ENCODE measurements at regions not wholly inside any gene's neighbourhood (a gene's known extent, or its start where the extent isn't known, plus 50 kb on each side); places are given as distances from the start of the nearest gene placed in this dataset.

- TF ChIP-seq TAF1 (conservative IDR thresholded peaks at IDR 0.05) (no peak), GABPA (IDR thresholded peaks at IDR 0.05 in 1 of 2, conservative IDR thresholded peaks at IDR 0.05 in 1 of 2) (no peak), MAX (IDR thresholded peaks at IDR 0.05) (no peak), ATF3 (IDR thresholded peaks at IDR 0.05) (no peak), YY1 (IDR thresholded peaks at IDR 0.05) (no peak)
- TF ChIP-seq, protein P1, sequence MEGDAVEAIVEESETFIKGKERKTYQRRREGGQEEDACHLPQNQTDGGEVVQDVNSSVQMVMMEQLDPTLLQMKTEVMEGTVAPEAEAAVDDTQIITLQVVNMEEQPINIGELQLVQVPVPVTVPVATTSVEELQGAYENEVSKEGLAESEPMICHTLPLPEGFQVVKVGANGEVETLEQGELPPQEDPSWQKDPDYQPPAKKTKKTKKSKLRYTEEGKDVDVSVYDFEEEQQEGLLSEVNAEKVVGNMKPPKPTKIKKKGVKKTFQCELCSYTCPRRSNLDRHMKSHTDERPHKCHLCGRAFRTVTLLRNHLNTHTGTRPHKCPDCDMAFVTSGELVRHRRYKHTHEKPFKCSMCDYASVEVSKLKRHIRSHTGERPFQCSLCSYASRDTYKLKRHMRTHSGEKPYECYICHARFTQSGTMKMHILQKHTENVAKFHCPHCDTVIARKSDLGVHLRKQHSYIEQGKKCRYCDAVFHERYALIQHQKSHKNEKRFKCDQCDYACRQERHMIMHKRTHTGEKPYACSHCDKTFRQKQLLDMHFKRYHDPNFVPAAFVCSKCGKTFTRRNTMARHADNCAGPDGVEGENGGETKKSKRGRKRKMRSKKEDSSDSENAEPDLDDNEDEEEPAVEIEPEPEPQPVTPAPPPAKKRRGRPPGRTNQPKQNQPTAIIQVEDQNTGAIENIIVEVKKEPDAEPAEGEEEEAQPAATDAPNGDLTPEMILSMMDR (IDR thresholded peaks at IDR 0.05; ENCODE audit: low read depth, low read length, missing input control) = no peak
- TF ChIP-seq, protein P2, sequence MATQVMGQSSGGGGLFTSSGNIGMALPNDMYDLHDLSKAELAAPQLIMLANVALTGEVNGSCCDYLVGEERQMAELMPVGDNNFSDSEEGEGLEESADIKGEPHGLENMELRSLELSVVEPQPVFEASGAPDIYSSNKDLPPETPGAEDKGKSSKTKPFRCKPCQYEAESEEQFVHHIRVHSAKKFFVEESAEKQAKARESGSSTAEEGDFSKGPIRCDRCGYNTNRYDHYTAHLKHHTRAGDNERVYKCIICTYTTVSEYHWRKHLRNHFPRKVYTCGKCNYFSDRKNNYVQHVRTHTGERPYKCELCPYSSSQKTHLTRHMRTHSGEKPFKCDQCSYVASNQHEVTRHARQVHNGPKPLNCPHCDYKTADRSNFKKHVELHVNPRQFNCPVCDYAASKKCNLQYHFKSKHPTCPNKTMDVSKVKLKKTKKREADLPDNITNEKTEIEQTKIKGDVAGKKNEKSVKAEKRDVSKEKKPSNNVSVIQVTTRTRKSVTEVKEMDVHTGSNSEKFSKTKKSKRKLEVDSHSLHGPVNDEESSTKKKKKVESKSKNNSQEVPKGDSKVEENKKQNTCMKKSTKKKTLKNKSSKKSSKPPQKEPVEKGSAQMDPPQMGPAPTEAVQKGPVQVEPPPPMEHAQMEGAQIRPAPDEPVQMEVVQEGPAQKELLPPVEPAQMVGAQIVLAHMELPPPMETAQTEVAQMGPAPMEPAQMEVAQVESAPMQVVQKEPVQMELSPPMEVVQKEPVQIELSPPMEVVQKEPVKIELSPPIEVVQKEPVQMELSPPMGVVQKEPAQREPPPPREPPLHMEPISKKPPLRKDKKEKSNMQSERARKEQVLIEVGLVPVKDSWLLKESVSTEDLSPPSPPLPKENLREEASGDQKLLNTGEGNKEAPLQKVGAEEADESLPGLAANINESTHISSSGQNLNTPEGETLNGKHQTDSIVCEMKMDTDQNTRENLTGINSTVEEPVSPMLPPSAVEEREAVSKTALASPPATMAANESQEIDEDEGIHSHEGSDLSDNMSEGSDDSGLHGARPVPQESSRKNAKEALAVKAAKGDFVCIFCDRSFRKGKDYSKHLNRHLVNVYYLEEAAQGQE (IDR thresholded peaks at IDR 0.05) = no peak
- TF ChIP-seq, protein P3, sequence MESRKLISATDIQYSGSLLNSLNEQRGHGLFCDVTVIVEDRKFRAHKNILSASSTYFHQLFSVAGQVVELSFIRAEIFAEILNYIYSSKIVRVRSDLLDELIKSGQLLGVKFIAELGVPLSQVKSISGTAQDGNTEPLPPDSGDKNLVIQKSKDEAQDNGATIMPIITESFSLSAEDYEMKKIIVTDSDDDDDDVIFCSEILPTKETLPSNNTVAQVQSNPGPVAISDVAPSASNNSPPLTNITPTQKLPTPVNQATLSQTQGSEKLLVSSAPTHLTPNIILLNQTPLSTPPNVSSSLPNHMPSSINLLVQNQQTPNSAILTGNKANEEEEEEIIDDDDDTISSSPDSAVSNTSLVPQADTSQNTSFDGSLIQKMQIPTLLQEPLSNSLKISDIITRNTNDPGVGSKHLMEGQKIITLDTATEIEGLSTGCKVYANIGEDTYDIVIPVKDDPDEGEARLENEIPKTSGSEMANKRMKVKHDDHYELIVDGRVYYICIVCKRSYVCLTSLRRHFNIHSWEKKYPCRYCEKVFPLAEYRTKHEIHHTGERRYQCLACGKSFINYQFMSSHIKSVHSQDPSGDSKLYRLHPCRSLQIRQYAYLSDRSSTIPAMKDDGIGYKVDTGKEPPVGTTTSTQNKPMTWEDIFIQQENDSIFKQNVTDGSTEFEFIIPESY (IDR thresholded peaks at IDR 0.05) = no peak
Measured at GRCh38 chr6:137673603-137674002, 179.4 kb upstream of the OLIG3 start.
